Activated CD4-positive, alpha-beta memory T cell treated with anti-CD3 and anti-CD28 coated beads, Interleukin-2, amount 10 ng/mL, durations not matched to agents 7 days and 5 days (primary cell): ENCODE measurements at regions not wholly inside any gene's neighbourhood (a gene's known extent, or its start where the extent isn't known, plus 50 kb on each side); places are given as distances from the start of the nearest gene placed in this dataset.

Experiments used
- CTCF ChIA-PET: fragments of 350-600 bp; sonication (Branson Sonifier 250); formaldehyde crosslinking; loops from one replicate; lab custom pipeline; 2021; ENCODE audit warnings: antibody characterized with exemption, inconsistent platforms; lab: Charles Lee
- POLR2A ChIA-PET: fragments of 350-600 bp; sonication (Branson Sonifier 250); formaldehyde crosslinking; loops from one replicate; lab custom pipeline; 2021; ENCODE audit warnings: antibody characterized with exemption; lab: Charles Lee
- DNase-seq: peaks from one replicate; pipeline ENCODE4 v3.0.0-alpha.2; 2020
- H3K27ac Mint-ChIP-seq: one replicate; pipeline ENCODE4 v1.8.0; 2021; ENCODE audit warnings: mild to moderate bottlenecking, mixed read lengths
- H3K27me3 Mint-ChIP-seq: one replicate; pipeline ENCODE4 v1.8.0; 2021; ENCODE audit warnings: mixed read lengths
- H3K36me3 Mint-ChIP-seq: one replicate; pipeline ENCODE4 v1.8.0; 2021; ENCODE audit warnings: low read depth, mixed read lengths
- H3K4me1 Mint-ChIP-seq: one replicate; pipeline ENCODE4 v1.8.0; 2021; ENCODE audit warnings: mixed read lengths
- H3K4me3 Mint-ChIP-seq: one replicate; pipeline ENCODE4 v1.8.0; 2021; ENCODE audit warnings: mild to moderate bottlenecking, mixed read lengths
- H3K9me3 Mint-ChIP-seq: one replicate; pipeline ENCODE4 v1.8.0; 2021; ENCODE audit warnings: mixed read lengths

DNA sequence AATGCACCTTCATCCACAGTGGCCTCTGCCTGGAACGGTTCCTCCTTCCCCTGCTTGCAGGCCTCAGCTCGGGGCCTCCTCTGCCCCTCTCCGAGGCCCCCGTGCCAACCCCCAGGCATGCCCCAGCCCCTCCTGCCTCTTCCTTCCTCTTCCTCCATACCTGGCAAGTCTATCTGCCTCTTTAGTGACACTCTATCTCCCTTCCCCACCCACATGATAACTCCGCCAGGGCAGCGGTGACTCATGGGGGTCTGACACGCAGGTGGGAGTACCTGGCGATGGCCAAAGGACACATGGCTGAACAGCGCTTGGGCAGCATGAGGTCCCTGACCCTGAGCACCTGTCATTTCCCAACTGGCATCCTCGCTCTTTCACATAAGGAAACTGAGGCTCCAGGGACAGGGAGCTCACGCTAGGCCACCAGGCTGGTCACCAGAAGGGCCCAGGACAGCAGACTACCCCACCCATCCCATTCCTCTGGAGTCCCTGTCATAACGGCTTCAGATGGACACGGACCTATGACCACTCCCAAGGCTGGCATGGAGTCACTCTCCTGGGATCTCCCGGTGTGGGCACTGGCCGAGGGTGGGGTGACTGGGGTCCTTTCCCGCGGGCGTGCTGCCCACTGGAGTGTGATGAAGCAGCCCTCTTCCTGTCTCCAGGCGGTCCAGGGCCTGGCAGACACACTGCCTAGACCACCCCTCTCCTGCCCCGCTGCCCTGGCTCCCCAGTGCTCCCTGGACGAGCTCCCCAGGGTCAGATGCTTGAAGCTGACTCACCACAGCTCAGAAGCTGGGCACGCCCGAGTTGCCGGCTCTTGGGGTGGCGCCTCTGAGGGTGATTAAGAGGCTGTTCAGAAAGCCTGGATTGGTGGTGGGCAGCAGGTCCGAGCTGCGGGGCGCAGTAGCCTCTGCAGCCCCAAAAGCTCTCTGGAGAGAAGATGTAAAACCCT is 100.6 kb downstream of the ENGASE start:
- Mint-ChIP-seq H3K36me3 (no peaks in the 10 kb centered on the region), H3K4me3 (no peak overlapping the region), H3K27me3 (no peaks in the 10 kb centered on the region), H3K9me3 (no peaks in the 10 kb centered on the region), H3K27ac (no peak overlapping the region), H3K4me1 (no peaks in the 10 kb centered on the region)
- ChIA-PET CTCF (no interaction called here), POLR2A (no interaction called here)
- no peak for DNase-seq

GRCh38 chr17:79174193-79174765 is 99.7 kb downstream of the ENGASE start:
- H3K27ac Mint-ChIP-seq: no peak overlapping the region
- H3K27me3 Mint-ChIP-seq: no peaks in the 10 kb centered on the region
- POLR2A ChIA-PET: no interaction called here
- CTCF ChIA-PET: no interaction called here
- no peaks in the 10 kb centered on the region for H3K9me3 Mint-ChIP-seq
- no peak overlapping the region for H3K4me3 Mint-ChIP-seq
- H3K4me1 Mint-ChIP-seq: no peaks in the 10 kb centered on the region
- no peaks in the 10 kb centered on the region for H3K36me3 Mint-ChIP-seq
- no peak for DNase-seq

DNA sequence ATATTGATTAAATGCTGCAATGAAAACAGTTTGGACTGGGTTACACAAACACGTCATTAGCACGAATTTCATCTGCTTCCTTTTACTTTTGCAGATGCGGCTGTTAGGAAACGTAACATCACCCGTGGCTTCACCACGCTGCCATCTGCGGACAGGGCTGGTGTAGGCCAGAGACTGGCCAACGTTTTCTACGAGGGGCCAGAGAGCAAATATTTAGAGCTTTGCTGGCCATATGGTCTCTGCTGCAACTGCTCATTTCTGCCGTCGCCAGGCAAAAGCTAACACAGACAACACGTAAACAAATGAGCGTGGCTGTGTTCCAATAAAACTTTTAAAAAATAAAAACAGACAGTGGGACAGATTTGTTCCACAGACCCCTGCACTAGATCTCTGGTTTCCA is 96.6 kb downstream of the ENGASE start:
- H3K36me3 Mint-ChIP-seq: no peaks in the 10 kb centered on the region
- ChIA-PET CTCF (no interaction called here), POLR2A (no interaction called here)
- no peak overlapping the region for H3K27ac Mint-ChIP-seq
- no peak overlapping the region for H3K4me3 Mint-ChIP-seq
- no peak for DNase-seq
- H3K9me3 Mint-ChIP-seq: no peaks in the 10 kb centered on the region
- H3K27me3 Mint-ChIP-seq: no peaks in the 10 kb centered on the region
- H3K4me1 Mint-ChIP-seq: no peaks in the 10 kb centered on the region

GRCh38 chr17:79169861-79170260 is 95.2 kb downstream of the ENGASE start:
- no peaks in the 10 kb centered on the region for H3K9me3 Mint-ChIP-seq
- no peaks in the 10 kb centered on the region for H3K27me3 Mint-ChIP-seq
- no peak overlapping the region for H3K4me3 Mint-ChIP-seq
- CTCF ChIA-PET: no interaction called here
- POLR2A ChIA-PET: no interaction called here
- no peak for DNase-seq
- H3K4me1 Mint-ChIP-seq: no peaks in the 10 kb centered on the region
- H3K36me3 Mint-ChIP-seq: no peaks in the 10 kb centered on the region
- H3K27ac Mint-ChIP-seq: no peak overlapping the region

GRCh38 chr17:79169366-79169765 is 94.7 kb downstream of the ENGASE start:
- H3K4me1 Mint-ChIP-seq: no peaks in the 10 kb centered on the region
- ChIA-PET CTCF (no interaction called here), POLR2A (no interaction called here)
- H3K9me3 Mint-ChIP-seq: no peaks in the 10 kb centered on the region
- H3K4me3 Mint-ChIP-seq: no peak overlapping the region
- no peak overlapping the region for H3K27ac Mint-ChIP-seq
- DNase-seq: no peak
- no peaks in the 10 kb centered on the region for H3K36me3 Mint-ChIP-seq
- H3K27me3 Mint-ChIP-seq: no peaks in the 10 kb centered on the region

- CTCF ChIA-PET: no interaction called here
- DNase-seq: no peak
- H3K4me1 Mint-ChIP-seq: no peaks in the 10 kb centered on the region
- H3K27me3 Mint-ChIP-seq: no peaks in the 10 kb centered on the region
- H3K27ac Mint-ChIP-seq: no peak overlapping the region
- no peak overlapping the region for H3K4me3 Mint-ChIP-seq
- POLR2A ChIA-PET: no interaction called here
- H3K36me3 Mint-ChIP-seq: no peaks in the 10 kb centered on the region
- no peaks in the 10 kb centered on the region for H3K9me3 Mint-ChIP-seq
These were observed 93.9 kb downstream of the ENGASE start for GRCh38 chr17:79168486-79169055.

DNA sequence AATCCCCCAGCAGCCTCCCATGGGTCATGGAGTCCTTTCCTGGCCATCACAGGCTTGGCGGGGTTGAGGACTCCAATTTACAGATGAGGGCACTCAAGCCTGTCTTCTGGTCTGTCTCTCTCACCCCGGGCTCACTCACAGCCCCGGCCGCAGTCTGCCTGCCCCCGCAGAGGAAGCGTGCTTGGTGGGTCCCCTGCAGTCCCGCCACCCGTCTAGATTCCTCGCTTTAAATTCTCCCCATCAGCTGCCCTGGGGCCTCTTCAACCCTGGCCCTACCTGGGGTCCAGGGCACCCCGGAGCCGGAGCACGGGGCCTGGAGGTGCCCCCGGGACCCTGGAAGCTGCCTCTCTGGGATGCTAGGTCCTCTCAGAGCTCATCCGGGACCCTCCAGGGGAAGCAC is 92.9 kb downstream of the ENGASE start:
- H3K27ac Mint-ChIP-seq: no peak overlapping the region
- no peaks in the 10 kb centered on the region for H3K4me1 Mint-ChIP-seq
- CTCF ChIA-PET: no interaction called here
- no peak overlapping the region for H3K4me3 Mint-ChIP-seq
- H3K36me3 Mint-ChIP-seq: no peaks in the 10 kb centered on the region
- H3K27me3 Mint-ChIP-seq: no peaks in the 10 kb centered on the region
- DNase-seq: no peak
- POLR2A ChIA-PET: no interaction called here
- no peaks in the 10 kb centered on the region for H3K9me3 Mint-ChIP-seq

- CTCF ChIA-PET: no interaction called here
- POLR2A ChIA-PET: no interaction called here
- Mint-ChIP-seq H3K27me3 (no peaks in the 10 kb centered on the region), H3K9me3 (no peaks in the 10 kb centered on the region), H3K4me3 (no peak overlapping the region), H3K36me3 (no peaks in the 10 kb centered on the region), H3K27ac (no peak overlapping the region), H3K4me1 (peaks cover 11% of the 10 kb centered on the region)
- DNase-seq: no peak
These were observed 91.3 kb downstream of the ENGASE start for GRCh38 chr17:79165756-79166473.

GRCh38 chr17:79164913-79165695 is 90.5 kb downstream of the ENGASE start:
- Mint-ChIP-seq H3K36me3 (no peaks in the 10 kb centered on the region), H3K4me3 (no peak overlapping the region), H3K9me3 (no peaks in the 10 kb centered on the region), H3K4me1 (peaks cover 11% of the 10 kb centered on the region), H3K27me3 (no peaks in the 10 kb centered on the region), H3K27ac (no peak overlapping the region)
- CTCF ChIA-PET: no interaction called here
- no peak for DNase-seq
- POLR2A ChIA-PET: no interaction called here

DNA sequence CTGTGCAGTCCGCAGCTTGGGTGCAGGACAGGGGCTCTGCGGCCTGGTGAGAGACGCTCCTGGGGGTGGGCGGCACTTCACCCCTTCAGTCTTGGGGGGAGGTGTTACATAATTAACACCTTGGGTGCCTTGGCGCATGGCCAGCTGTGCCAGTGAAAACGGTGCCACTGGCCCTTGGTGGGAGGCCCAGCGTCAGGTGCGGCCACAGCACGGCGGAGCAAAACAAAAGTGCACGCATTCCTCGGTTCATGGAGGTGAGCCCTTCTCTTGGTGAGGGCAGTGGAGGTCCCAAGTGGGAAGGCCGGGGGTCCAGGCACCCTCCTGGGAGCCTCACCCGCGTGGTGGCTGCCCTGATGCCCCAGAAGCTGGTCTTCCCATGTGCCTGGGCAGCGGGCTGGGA is 89.8 kb downstream of the ENGASE start:
- H3K4me1 Mint-ChIP-seq: peaks cover 11% of the 10 kb centered on the region
- ChIA-PET CTCF (no interaction called here), POLR2A (no interaction called here)
- no peak overlapping the region for H3K27ac Mint-ChIP-seq
- H3K4me3 Mint-ChIP-seq: no peak overlapping the region
- no peaks in the 10 kb centered on the region for H3K9me3 Mint-ChIP-seq
- no peak for DNase-seq
- H3K36me3 Mint-ChIP-seq: no peaks in the 10 kb centered on the region
- H3K27me3 Mint-ChIP-seq: no peaks in the 10 kb centered on the region

- DNase-seq: no peak
- peaks cover 11% of the 10 kb centered on the region for H3K4me1 Mint-ChIP-seq
- no peaks in the 10 kb centered on the region for H3K27me3 Mint-ChIP-seq
- POLR2A ChIA-PET: interaction anchor here (0.7 kb wide), 1 partner anchor 10 kb away, joined by 3 read pairs; no protein-coding TSS in a partner anchor
- no peaks in the 10 kb centered on the region for H3K9me3 Mint-ChIP-seq
- CTCF ChIA-PET: no interaction called here
- H3K4me3 Mint-ChIP-seq: no peak overlapping the region
- H3K36me3 Mint-ChIP-seq: no peaks in the 10 kb centered on the region
- H3K27ac Mint-ChIP-seq: no peak overlapping the region
These were observed 88.4 kb downstream of the ENGASE start for GRCh38 chr17:79163071-79163470.

DNA sequence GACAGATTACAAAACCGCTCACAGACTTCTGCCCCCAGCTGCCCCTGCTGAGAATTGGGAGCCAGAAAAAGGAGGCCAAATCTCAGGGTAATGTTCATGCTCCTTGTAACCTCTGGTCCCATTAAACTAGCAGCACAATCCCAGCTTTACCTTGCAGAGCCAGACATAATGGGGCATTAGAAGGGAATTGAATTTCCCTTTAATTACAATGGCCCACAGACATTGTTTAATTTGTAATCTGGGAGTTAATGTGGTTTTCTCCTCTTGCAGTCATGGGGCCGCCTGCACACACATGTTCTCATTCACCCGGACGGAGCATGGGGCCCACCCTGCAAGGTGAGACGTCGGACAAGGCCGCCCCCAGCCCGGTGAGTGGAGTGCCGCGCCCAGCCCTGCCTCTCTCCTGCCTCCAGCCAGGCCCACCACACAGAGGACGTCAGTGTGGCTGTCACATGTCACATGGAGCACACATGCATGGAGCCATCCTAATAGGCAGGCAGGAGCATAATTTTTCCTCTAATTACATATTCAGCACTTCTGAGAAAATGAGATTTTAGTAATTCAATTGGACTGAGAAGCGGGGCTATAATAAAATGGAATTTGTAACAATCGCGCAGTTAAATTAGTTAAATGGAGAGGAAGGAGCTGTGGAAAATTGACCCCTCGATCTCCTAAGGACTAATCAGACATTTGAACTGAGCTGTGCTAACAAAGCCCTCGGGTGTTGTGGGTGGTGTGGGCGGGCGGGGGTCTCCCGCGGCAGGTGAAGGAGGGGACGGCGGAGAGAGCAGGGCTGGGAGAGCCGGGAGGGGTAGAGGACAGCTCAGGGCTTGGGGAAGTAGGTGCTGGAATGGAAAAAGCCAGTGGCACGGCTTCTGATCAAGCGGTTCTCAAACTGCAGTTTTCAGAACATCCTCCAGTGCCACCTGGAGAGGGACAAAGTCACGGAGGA is 87.7 kb downstream of the ENGASE start:
- ChIA-PET CTCF (no interaction called here), POLR2A (no interaction called here)
- DNase-seq: no peak
- Mint-ChIP-seq H3K27ac (no peak overlapping the region), H3K9me3 (no peaks in the 10 kb centered on the region), H3K27me3 (no peaks in the 10 kb centered on the region), H3K4me3 (no peak overlapping the region), H3K4me1 (peaks cover 11% of the 10 kb centered on the region), H3K36me3 (no peaks in the 10 kb centered on the region)
